ENCODE measurements at regions not wholly inside any gene's neighbourhood (a gene's known extent, or its start where the extent isn't known, plus 50 kb on each side); places are given as distances from the start of the nearest gene placed in this dataset.

GRCh38 chr12:65689508-65689907, 134.8 kb upstream of the HMGA2 start:
- TF ChIP-seq, protein P1, sequence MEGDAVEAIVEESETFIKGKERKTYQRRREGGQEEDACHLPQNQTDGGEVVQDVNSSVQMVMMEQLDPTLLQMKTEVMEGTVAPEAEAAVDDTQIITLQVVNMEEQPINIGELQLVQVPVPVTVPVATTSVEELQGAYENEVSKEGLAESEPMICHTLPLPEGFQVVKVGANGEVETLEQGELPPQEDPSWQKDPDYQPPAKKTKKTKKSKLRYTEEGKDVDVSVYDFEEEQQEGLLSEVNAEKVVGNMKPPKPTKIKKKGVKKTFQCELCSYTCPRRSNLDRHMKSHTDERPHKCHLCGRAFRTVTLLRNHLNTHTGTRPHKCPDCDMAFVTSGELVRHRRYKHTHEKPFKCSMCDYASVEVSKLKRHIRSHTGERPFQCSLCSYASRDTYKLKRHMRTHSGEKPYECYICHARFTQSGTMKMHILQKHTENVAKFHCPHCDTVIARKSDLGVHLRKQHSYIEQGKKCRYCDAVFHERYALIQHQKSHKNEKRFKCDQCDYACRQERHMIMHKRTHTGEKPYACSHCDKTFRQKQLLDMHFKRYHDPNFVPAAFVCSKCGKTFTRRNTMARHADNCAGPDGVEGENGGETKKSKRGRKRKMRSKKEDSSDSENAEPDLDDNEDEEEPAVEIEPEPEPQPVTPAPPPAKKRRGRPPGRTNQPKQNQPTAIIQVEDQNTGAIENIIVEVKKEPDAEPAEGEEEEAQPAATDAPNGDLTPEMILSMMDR (IDR thresholded peaks at IDR 0.05; ENCODE audit: insufficient read depth, low read depth, low read length), result no peak
- TF ChIP-seq EZH2 (IDR thresholded peaks at IDR 0.05; ENCODE audit: insufficient read depth, low read length), result no peak

All from astrocyte (in vitro differentiated cells and primary cell).